Ishikawa (cell line): ENCODE measurements at regions not wholly inside any gene's neighbourhood (a gene's known extent, or its start where the extent isn't known, plus 50 kb on each side); places are given as distances from the start of the nearest gene placed in this dataset.

Source experiments
- CREB1 ChIP-seq: IDR thresholded peaks from 2 replicates; pipeline ENCODE4 v1.6.1; 2012; ENCODE audit warnings: low read depth
- EGR1 ChIP-seq: IDR thresholded peaks from 2 replicates; pipeline ENCODE4 v1.6.1; 2012
- EP300 ChIP-seq: IDR thresholded peaks from 2 replicates; pipeline ENCODE4 v1.6.1; 2012; ENCODE audit warnings: borderline replicate concordance
- FOXM1 ChIP-seq: IDR thresholded peaks from 2 replicates; pipeline ENCODE4 v1.6.1; 2012; ENCODE audit warnings: low read depth, borderline replicate concordance
- MAX ChIP-seq: IDR thresholded peaks from 2 replicates; pipeline ENCODE4 v1.6.1; 2012
- NFIC ChIP-seq: IDR thresholded peaks from 2 replicates; pipeline ENCODE4 v1.6.1; 2012
- RAD21 ChIP-seq: IDR thresholded peaks from 2 replicates; pipeline ENCODE4 v1.6.1; 2012; ENCODE audit warnings: low read depth
- TAF1 ChIP-seq: IDR thresholded peaks from 2 replicates; pipeline ENCODE4 v1.6.1; 2012; ENCODE audit warnings: low read depth, mild to moderate bottlenecking
- TEAD4 ChIP-seq: IDR thresholded peaks from 2 replicates; pipeline ENCODE4 v1.6.1; 2012
- YY1 ChIP-seq: IDR thresholded peaks from 2 replicates; pipeline ENCODE4 v1.6.1; 2012; ENCODE audit warnings: low read depth
- ZBTB7A ChIP-seq: IDR thresholded peaks from 2 replicates; pipeline ENCODE4 v1.6.1; 2012; ENCODE audit warnings: low read depth
- TF ChIP-seq, protein P1 (sequence below): IDR thresholded peaks from 2 replicates; pipeline ENCODE4 v1.6.1; 2012; ENCODE audit warnings: low read depth, mild to moderate bottlenecking

DNA sequence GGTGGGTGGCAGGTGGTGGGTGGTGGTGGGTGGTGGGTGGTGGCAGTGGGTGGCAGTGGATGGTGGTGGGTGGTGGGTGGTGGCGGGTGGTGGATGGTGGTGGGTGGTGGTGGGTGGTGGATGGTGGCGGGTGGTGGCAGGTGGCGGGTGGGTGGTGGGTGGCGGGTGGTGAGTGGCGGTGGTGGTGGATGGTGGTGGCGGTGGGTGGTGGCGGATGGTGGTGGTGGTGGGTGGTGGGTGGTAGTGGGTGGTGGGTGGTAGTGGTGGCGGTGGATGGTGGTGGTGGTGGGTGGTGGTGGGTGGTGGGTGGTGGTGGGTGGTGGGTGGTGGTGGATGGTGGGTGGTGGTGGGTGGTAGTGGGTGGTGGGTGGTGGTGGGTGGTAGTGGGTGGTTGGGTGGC, 423.8 kb upstream of the PSMD7 start:
- TF ChIP-seq YY1 (no peak), RAD21 (no peak), ZBTB7A (no peak), FOXM1 (no peak), TEAD4 (no peak), EGR1 (no peak), MAX (no peak), CREB1 (no peak), TAF1 (no peak), EP300 (no peak), NFIC (no peak)
- TF ChIP-seq, protein P1, sequence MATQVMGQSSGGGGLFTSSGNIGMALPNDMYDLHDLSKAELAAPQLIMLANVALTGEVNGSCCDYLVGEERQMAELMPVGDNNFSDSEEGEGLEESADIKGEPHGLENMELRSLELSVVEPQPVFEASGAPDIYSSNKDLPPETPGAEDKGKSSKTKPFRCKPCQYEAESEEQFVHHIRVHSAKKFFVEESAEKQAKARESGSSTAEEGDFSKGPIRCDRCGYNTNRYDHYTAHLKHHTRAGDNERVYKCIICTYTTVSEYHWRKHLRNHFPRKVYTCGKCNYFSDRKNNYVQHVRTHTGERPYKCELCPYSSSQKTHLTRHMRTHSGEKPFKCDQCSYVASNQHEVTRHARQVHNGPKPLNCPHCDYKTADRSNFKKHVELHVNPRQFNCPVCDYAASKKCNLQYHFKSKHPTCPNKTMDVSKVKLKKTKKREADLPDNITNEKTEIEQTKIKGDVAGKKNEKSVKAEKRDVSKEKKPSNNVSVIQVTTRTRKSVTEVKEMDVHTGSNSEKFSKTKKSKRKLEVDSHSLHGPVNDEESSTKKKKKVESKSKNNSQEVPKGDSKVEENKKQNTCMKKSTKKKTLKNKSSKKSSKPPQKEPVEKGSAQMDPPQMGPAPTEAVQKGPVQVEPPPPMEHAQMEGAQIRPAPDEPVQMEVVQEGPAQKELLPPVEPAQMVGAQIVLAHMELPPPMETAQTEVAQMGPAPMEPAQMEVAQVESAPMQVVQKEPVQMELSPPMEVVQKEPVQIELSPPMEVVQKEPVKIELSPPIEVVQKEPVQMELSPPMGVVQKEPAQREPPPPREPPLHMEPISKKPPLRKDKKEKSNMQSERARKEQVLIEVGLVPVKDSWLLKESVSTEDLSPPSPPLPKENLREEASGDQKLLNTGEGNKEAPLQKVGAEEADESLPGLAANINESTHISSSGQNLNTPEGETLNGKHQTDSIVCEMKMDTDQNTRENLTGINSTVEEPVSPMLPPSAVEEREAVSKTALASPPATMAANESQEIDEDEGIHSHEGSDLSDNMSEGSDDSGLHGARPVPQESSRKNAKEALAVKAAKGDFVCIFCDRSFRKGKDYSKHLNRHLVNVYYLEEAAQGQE, result no peak
